Lung (tissue), 11 donors: ENCODE measurements at regions not wholly inside any gene's neighbourhood (a gene's known extent, or its start where the extent isn't known, plus 50 kb on each side); places are given as distances from the start of the nearest gene placed in this dataset.

Experiments
- ATAC-seq: fragments of 200-7000 bp; cut with Tn5 transposase; one replicate; pipeline ENCODE4 v1.9.1; 2020; ENCODE audit warnings: moderate number of reproducible peaks; ENCODE audit not compliant: insufficient read depth, low FRiP score
- DNase-seq, 3 donors: peaks; one replicate each; pipeline ENCODE4 v3.0.0-alpha.2; 2013 to 2017
- H3K27ac ChIP-seq, 2 donors: one replicate each; pipeline ENCODE4 v1.5.1; 2013; ENCODE audit warnings: mild to moderate bottlenecking in 2 of 2, moderate library complexity in 2 of 2, control low read depth in 1 of 2, inconsistent platforms in 1 of 2, low read depth in 1 of 2, low read length in 1 of 2
- H3K27me3 ChIP-seq, 3 donors: one replicate each; pipeline ENCODE4 v1.5.1; 2013; ENCODE audit warnings: low read length in 2 of 3; ENCODE audit not compliant: control insufficient read depth in 3 of 3, insufficient read depth in 3 of 3
- H3K36me3 ChIP-seq, 4 donors: one replicate each; pipeline ENCODE4 v1.5.1; 2013; ENCODE audit warnings: low read length in 4 of 4, mild to moderate bottlenecking in 1 of 4, moderate library complexity in 1 of 4; ENCODE audit not compliant: control insufficient read depth in 4 of 4, insufficient read depth in 4 of 4
- H3K4me1 ChIP-seq, 5 donors: one replicate each; pipeline ENCODE4 v1.5.1; 2013; ENCODE audit warnings: low read length in 5 of 5, mild to moderate bottlenecking in 2 of 5, moderate library complexity in 1 of 5; ENCODE audit not compliant: control insufficient read depth in 5 of 5, insufficient read depth in 5 of 5
- H3K4me3 ChIP-seq: one replicate; pipeline ENCODE4 v1.5.1; 2013; ENCODE audit warnings: mild to moderate bottlenecking, control low read depth, moderate library complexity
- H3K9ac ChIP-seq, 2 donors: one replicate each; pipeline ENCODE4 v1.5.1; 2013; ENCODE audit warnings: low read length in 2 of 2, control low read depth in 1 of 2; ENCODE audit not compliant: insufficient read depth in 1 of 2
- H3K9me3 ChIP-seq, 4 donors: one replicate each; pipeline ENCODE4 v1.5.1; 2013; ENCODE audit warnings: low read length in 3 of 4, mild to moderate bottlenecking in 1 of 4, moderate library complexity in 1 of 4; ENCODE audit not compliant: control insufficient read depth in 4 of 4, insufficient read depth in 3 of 4
- WGBS, 2 donors: extraction: QIAGEN DNeasy Blood & Tissue Kit; methylation state at CpG; one replicate each; pipeline ENCODE4 v1.1.7; 2013; 5-methylcytosine and 5-hydroxymethylcytosine counted together
- TF ChIP-seq, protein P1 (sequence below): IDR thresholded peaks from 2 replicates; pipeline ENCODE4 v1.5.1; 2012; ENCODE audit warnings: mild to moderate bottlenecking; ENCODE audit errors: control extremely low read depth, extremely low read depth
- donor health status: control.
- donor health status: control.
- donor health status: Bipolar disorder and iron deficiency.
- donor health status: healthy.
- donor health status: DM: yes; HTN: yes; CAD: no.

DNA sequence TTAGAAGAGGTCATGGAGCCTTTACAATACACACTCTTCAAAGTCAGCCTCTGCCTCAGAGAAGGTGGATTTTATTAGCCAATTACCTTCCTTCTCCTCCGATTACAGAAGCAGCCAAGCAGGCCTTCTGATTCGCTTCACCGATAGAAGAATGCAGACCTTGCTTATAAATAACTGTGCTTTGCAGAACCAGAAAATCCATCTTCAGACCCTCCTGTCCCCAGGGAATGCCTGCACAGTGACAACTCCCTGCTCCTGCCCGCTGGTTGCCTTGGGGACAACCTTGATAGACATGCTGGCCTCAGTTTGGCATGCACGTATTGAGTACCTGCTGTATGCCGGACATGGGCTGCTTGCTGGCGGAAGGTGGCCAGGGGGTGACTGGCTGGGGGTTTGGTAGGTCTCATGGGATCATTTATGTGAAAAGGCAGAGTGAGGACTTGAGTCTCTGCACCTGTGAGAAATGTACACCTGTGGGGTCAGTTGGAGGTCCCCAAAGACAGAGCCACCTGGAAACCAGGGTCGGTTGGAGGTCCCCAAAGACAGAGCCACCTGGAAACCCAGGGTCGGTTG lies 1238.7 kb downstream of the BRD1 start:
- DNase-seq = no peak
- Histone ChIP-seq H3K9ac (no peak overlapping the region), H3K4me3 (no peak overlapping the region), H3K4me1 (no peaks in the 10 kb centered on the region), H3K27ac (no peak overlapping the region), H3K36me3 (peaks cover 0 to 2% (median 0%) of the 10 kb centered on the region in 4 donors), H3K27me3 (peaks cover 0 to 2% (median 0%) of the 10 kb centered on the region in 3 donors), H3K9me3 (no peaks in the 10 kb centered on the region)
- ATAC-seq = no peak
- 90 to 96% methylated on average over 9 of the region's 9 CpGs for WGBS, 2 donors
- TF ChIP-seq, protein P1, sequence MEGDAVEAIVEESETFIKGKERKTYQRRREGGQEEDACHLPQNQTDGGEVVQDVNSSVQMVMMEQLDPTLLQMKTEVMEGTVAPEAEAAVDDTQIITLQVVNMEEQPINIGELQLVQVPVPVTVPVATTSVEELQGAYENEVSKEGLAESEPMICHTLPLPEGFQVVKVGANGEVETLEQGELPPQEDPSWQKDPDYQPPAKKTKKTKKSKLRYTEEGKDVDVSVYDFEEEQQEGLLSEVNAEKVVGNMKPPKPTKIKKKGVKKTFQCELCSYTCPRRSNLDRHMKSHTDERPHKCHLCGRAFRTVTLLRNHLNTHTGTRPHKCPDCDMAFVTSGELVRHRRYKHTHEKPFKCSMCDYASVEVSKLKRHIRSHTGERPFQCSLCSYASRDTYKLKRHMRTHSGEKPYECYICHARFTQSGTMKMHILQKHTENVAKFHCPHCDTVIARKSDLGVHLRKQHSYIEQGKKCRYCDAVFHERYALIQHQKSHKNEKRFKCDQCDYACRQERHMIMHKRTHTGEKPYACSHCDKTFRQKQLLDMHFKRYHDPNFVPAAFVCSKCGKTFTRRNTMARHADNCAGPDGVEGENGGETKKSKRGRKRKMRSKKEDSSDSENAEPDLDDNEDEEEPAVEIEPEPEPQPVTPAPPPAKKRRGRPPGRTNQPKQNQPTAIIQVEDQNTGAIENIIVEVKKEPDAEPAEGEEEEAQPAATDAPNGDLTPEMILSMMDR = no peak

DNA sequence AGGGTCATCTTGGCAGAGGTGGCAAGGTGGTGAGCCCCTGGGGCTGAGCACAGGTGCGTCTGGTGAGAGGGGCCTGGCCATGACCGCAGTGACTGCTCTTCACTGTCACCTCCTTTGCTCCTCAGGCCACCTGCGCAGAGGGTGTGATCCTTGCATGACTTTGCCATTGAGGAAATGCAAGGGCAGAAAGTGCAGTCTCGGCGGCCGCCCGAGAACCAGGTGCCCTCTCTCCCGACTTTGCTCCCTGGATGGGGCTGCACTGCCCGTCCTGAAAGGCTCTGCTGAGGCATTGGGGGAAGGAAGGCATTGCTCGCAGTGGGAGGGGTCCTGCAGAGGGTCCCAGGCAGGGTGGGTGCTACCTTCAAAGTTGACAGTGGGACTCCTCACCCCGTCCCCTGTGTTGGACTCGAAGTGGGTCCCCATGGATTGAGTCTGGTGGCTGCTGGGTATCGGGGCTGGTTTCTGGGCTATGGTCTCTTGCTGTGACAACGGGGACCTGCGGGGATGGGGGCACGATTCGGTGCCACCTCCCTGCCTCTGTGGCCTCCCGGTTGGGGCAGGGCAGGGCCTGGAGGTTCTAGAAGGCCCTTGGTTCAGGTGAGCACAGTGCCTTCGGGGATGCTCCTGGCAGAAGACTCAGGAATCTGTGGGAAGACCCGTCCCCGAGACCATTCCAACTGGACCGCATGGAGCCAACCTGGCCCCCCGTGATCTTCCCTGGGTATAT lies 1239.4 kb downstream of the BRD1 start:
- Histone ChIP-seq H3K4me1 (no peaks in the 10 kb centered on the region), H3K27ac (no peak overlapping the region), H3K4me3 (no peak overlapping the region), H3K27me3 (peaks cover 0 to 7% (median 0%) of the 10 kb centered on the region in 3 donors), H3K36me3 (peaks cover 0 to 2% (median 0%) of the 10 kb centered on the region in 4 donors), H3K9ac (no peak overlapping the region), H3K9me3 (no peaks in the 10 kb centered on the region)
- DNase-seq (no peak), ATAC-seq (no peak)
- WGBS, 2 donors = 93 to 94% methylated on average over 23 of the region's 23 CpGs
- TF ChIP-seq, protein P1 = no peak

DNA sequence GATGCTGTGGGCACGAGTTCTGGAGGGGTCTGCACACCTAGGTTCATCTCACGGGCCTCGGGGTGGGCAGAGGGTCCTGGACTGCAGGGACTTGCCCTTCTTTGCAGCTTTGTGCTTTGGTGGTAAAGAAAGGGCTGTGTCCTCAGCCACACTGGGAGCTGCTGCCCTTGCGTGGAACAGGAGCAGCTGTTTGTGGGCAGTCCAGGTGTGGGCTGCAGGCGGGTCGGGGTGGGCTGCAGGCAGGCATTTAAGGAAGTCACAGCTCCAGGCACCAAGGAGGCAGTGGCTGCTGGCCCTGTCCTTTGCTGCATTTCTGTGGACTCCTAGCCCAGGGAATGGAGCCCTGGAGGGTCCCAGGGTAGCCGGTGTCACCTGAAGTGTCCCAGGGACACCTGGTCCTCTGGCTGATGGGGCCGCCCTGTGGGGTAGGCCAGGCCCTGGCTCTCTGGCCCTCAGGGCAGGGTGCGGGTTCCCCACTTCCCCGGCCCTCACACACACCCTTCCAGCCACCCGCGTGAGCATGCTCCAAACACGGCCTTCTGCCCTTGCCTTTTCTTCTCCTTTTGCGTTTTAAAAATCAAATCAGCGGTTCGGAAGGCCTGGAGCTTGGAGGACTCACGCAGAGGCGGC lies 1240.3 kb downstream of the BRD1 start:
- no peaks in the 10 kb centered on the region for H3K9me3 ChIP-seq
- DNase-seq (no peak), ATAC-seq (no peak)
- TF ChIP-seq, protein P1 = no peak
- no peak overlapping the region for H3K4me3 ChIP-seq
- H3K9ac ChIP-seq = no peak overlapping the region
- 88% methylated on average over 18 of the region's 18 CpGs for WGBS, 2 donors
- H3K27ac ChIP-seq = no peak overlapping the region
- H3K27me3 ChIP-seq = peaks cover 0 to 13% (median 0%) of the 10 kb centered on the region in 3 donors
- H3K36me3 ChIP-seq = peaks cover 0 to 2% (median 0%) of the 10 kb centered on the region in 4 donors
- no peaks in the 10 kb centered on the region for H3K4me1 ChIP-seq
